ENCODE measurements at regions not wholly inside any gene's neighbourhood (a gene's known extent, or its start where the extent isn't known, plus 50 kb on each side); places are given as distances from the start of the nearest gene placed in this dataset.

DNA sequence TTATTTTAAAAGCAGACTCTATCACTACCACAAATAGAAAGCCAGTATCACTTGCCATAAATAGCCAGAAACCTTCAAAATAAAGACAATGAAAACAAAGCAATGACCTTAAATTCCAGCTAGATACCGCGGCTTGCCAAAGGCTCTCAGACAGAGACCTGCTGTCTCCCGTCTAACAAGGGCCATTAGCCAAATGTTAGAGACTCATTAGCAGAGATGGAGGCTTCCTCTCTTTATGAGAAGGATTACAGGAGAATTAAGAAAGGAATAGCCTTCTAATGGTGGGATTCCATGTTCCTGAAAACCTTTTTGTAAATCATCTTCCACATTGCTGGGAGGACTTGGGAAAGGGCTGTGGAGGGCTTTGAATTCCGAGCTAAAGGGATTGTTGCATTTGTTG is 206.7 kb downstream of the AACS start:
- no peak for DNase-seq (ENCODE audit: low read depth, low spot score)

DNA sequence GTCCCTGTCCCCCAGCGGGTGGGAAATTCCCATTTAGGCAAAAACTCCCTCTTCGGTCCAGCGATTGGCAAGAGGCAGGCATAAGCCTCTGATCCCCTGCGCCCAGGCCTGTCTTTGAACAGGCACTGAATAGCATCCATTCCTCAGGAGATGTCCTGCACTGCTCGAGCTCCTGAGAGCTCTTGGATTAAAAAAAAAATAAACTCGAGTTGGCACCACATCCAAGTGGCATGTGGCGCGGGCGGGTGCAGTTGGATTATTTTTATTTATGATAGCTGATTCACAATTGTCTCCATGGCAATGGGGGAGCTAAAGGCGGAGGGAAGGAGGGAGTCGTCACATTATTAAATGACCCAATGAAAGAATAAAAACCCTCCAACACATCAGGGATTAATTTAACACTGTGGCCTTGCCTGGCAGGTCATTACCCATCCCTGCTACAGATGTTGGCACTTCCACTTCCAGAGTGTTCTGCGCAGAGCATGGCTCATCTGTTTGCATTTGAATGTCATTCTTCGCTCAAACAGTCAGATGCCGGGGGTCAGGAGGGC is 207.2 kb downstream of the AACS start:
- no peak for DNase-seq (ENCODE audit: low read depth, low spot score)

DNA sequence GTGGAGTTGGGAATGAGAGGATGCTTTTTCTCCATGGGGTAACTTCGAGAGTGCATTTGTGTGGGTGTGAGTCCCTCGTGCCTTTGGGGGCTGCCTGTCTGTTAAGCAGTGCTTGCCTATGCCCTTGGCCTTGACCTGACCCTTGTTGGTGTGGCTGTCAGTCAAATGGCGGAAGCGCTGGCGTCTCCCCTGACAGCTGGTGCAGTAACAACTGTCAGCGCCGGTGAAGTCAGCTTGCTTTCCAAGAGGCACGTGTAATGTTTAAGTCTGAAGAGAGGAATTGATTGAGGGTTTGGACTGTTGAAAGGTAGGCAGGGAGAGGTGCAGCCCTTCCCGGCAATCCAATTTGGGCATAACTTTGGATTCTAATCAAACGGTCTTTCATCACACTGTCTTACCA is 211.3 kb downstream of the AACS start:
- no peak for DNase-seq (ENCODE audit: low read depth, low spot score)

DNA sequence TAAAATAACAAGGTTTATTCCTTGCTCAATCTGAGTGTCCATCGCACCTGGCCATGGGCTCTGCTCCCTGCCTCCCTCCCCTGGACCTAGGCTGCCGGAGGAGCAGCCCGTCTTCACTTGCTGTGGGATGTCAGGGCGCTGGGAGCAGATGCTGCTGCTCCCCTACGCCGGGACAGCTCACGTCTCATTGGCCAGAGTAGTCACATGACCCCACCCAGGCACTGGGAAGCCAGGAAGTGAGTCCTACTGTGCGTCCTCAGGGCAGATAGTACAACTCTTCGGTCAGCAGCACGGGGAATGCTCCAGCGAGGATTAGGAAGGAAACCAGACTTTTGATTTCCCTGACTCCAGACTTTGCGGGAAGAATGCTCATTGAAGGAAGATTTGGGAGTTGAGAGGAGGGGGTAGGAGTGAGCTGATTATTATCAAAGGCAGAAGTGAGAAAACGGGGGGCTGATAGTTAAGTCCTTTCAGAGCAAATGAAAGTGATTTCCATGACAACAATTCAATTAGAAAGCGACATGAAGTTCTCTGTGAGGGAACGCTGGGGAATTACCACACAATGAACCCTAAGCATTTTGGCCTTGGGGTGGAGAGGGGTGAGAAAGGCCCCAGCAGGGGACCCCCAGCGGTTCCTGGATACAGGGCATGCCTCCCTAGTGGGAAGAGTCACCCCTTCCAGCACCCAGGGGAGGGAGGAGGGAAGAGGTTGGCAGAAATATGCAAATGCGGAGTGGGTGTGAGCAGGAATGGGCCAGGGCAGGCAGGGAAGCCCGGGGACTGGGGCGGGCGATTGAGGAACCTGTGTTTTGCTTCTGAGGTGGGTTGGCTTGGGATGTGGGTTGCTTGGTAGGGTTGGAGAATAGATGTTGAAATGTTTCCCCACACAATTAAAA is 215.5 kb downstream of the AACS start:
- DNase-seq (ENCODE audit: low read depth, low spot score), result no peak

DNA sequence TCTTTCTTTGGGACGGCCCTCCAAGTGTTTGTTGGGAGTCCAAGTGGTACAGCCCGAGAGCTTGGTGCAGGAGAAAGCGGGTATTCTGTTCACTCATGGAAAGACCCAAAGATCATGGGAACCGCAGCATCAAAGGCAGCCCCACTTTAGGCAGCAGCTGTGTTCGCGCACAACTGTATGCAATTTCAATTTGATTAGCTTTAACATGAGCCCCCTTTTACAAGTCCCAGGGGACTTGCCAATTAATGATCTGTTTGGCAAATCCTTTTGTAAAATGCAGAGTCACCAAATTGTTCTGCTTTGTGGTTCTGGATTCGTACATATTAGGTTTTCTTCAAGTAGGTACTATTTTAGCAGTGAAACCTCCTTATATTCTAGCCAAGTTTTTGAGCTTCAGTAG is 217.7 kb downstream of the AACS start:
- DNase-seq (ENCODE audit: low read depth, low spot score), result no peak

DNA sequence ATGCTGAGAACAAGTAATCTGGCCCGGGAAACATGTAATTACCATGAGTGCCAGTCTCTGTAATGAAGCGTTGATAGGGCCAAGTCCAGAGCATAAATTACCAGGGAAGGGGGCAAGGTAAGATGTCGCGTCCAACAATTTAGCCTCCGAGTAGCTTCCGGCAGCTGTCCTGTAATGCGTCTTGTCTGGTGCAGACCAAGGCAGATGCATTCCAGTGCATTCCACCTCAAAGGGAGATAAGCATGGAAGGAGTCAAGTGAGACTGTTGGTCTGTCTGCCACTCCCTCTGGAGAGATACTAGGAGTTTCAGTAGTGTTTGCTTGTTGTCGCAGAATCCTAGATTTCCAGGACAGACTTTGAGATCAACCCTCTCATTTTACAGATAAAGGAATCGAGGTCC is 218.3 kb downstream of the AACS start:
- DNase-seq (ENCODE audit: low read depth, low spot score), result no peak

DNA sequence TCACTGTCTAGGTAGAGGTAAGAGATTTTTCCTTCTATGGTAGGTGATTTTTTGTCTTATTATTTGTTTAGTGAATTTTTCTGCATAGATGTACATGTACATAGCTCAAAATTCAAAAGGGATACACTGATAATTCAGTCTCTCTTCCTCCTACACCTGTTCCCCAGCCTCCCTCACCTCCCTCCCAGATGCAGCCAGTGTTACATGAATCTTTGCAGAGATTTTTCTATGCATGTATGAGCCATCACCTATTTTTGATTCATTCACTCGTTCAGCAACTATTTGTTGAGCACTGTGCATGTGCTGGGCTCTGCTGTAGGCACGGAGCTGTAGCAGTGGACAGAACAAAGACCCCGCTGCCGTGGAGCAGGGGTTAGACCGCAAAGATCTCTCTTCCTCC is 218.9 kb downstream of the AACS start:
- DNase-seq (ENCODE audit: low read depth, low spot score), result no peak

DNA sequence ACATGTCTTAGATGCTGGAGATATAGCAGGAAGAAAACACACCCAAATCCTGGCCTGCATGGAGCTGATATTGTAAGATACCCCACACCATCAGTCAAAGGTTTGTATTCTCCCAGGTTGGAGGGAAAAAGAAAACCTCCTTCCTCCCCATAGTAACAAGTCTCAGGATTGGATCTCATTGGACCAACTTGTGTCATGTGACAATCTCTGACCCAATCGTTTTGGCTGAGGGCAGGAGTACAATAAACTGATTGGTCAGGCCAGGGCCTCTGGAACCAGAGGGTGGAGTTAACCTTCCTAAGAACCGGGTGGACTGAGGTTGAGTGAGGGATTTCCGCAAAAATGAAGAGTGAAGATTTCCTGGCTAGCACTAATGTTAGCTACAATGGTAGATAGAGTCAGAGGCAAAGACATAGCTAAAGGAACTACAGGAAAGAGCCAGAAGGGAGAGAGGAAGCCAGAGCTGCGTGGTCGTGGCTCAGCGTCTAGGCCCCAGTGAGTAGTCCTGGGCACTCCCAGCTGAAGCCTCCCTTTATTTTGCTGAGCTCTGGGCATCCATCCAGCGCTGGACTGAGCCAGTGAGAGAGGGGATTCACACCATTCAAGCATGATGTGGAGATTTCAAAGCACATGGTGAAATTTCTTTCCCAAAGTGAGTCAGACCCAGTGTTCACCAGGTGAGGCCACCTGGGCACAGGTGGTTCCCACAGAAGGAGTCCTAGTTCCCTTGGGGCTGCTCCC is 219.9 kb downstream of the AACS start:
- DNase-seq (ENCODE audit: low read depth, low spot score), result no peak

DNA sequence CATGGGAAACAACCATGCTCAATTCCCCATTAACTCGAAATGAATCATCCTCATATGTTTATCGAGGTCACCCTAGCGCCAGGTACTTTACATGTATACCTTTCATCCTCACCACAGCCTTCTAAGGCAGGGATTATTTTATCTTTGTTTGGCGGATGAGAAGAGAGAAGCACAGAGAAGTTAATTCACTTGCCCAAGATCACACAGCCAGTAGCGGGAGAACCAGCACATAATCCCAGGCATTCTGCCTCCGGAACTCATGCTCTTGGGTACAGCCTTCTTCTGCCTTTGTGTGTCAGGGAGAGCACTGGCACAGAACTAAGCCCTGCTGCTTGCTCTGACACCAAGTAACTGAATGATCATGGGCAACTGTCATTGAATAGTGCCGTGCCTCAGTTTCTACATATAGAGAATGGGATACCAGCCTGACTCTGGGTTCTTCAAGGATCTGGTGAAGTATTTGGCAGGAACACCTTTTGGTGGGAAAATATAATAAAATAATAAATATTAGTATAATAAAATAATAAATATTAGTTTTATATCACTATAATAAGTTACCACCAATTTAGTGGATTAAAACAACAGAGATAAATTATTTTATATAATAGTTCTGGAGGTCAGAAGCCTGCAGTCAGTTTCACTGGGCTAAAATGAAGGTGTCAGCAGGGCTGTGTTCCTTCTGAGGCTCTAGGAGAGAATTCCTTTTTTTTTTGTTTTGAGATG is 220.9 kb downstream of the AACS start:
- no peak for DNase-seq (ENCODE audit: low read depth, low spot score)

DNA sequence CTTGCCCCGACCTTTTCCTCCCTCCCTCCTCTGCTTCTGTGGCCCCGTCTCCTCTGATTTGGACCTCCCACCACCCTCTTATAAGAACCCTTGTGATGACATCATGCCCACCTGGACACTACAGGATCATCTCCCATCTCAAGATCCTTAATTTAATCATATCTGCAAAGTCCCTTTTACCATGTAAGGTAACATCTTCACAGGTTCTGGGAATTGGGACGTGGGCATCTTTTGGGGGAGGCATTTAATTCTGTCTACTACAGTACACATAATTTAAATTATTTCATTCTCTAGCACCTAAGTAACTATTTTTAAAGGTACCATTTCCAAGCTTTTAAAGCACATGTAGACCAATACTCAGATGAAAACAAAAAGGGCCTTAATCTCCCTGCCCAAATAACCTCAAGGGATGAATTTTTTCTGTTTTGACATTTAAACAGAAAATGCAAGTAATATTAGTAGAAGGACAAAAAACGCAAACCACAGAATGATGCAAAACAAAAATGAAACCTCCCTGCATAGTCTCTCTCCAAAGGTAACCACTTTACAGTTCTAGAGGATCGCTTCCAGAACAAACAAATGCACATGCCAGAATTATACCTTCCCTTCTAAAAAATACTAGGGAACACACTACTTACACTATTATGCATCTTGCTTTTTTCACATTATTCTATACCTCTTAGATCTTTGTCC is 222.1 kb downstream of the AACS start:
- no peak for DNase-seq (ENCODE audit: low read depth, low spot score)

DNA sequence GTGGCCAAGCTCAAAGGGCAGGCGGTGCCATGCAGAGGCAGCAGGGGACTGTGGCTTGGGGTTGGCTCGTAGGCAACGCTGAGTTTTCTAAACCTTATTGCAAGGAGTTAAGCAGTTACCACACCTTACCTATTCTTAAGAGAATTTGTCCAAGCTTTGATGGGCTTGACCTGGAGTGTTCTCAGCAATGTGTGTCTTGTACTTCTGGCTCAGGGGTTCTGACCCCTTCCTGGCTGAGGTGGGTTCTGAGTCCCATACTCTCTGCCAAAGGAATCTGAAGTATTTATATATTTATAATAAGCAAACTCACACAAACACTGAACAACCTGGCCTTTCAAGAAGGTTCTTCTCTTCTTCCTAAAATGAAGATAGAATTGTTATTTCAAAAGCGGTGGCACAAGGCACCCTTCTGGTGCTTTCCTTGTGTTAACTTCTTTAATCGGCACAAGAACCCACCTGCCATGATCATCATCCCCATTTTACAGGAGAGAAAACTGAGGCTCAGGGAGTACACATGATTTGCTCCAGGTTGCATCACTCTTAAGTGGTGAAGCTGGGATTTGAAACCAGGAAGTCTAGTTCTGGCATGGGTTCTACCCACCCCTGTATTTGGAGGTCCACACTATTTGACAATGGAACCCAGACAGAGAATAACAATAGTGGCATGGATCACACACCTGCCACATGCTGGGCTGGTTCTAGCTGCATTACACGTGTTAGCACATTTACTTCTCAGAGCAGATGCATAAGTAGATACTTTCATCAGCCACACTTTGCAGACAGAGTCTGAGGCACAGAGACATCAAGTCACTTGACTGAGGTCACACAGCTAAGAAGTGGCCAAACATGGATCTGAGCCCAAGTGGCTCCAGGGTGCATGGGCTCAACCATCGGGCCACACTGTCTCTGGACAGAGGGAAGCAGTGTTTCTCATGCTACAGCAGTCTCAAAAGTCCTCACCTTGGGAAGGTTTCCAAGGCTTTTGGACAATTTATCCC is 224.0 kb downstream of the AACS start:
- no peak for DNase-seq (ENCODE audit: low read depth, low spot score)

DNA sequence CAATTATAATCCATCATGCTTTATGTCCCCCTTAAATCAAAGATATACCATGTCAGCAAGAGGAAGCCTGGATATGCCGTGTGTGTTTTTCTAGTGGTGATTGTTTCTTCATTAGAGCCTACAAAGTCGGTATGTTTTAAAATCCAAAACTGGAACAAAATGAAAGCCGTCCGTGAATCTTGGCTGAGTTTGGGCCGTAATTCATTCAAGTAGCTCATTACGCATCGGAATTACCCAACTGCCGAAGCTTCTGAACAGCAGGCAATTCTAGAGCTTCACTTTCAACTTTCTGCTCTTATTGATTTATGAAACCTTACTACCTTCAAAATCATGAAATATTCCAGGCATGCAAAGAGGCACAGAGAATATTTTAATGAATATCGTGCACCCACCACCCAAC is 224.7 kb downstream of the AACS start:
- no peak for DNase-seq (ENCODE audit: low read depth, low spot score)

DNA sequence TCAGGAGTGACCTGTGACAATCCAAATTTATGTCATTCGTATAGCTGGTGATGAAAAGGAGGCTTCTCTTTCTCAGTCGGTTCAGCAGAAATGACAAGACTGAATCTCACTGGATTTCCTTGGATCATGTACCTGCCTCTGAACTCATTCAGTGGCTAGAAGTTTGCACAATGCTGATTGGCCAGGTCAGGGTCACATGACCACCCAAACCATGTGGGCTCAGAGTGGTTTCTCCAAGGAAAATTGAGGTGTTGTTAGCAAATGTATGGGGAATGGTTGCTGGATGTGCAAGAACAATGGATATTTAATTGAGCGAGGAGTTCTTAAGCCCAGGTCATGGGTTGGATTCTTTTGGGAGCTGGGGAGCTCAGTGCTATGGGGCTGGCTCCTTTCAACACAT is 227.5 kb downstream of the AACS start:
- DNase-seq (ENCODE audit: low read depth, low spot score), result no peak

DNA sequence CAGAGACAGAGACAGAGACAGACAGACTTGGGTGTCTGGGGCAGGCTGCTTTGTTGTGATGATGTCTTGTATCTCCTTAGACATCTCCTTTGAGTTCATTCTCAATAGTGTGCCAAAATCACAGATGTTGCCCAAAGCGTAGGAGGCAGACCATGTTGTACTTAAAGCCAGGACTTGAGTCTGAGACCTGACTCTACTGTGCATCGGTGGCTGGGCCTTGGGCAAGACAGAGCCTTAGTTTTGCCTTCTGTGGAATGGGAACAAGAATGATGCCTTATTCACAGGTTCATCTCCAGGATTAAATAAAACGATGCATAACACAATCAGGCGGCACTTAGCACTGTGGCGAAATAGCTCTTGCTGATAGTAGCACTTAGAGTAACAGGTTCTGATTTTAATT is 230.3 kb downstream of the AACS start:
- DNase-seq (ENCODE audit: low read depth, low spot score), result no peak

DNA sequence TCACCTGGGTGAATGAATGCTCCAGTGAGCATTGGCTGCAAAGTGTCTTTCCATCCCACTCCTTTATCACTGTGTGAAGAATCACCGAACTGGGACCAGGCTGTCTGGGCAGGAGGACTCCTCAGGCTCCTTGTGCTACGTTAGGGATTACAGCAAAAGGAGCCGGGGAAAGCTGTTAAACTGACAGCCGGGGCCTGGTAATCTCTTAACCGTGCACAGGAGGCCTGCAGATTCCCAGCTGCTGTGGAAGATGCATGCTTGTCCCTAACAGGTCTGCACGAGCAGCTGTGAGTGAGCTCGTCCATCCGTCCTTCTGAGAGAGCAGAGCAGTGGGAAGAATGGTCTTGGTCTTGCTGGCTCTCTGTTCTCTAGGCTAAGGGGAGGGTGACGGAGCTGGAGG is 231.5 kb downstream of the AACS start:
- DNase-seq (ENCODE audit: low read depth, low spot score), result no peak

DNA sequence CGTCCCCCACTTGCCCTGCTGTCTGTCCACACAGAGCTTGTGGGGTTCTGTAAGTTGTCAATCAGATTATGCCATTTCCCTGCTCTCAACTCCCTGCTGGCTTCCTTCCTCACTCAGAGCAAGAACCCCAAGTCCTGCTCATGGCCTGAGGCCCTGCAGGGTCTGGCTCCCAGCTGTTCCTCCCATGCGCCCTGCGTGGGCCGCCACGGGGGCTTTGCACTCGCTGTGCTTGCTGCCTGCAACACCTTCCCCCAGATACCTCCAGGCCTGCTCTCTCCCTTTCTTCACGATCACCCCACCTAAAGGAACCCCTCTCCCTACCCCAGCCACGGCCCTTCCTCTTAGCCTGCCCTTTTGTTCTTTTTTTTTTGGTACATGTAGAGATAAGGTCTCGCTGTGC is 234.6 kb downstream of the AACS start:
- no peak for DNase-seq (ENCODE audit: low read depth, low spot score)

DNA sequence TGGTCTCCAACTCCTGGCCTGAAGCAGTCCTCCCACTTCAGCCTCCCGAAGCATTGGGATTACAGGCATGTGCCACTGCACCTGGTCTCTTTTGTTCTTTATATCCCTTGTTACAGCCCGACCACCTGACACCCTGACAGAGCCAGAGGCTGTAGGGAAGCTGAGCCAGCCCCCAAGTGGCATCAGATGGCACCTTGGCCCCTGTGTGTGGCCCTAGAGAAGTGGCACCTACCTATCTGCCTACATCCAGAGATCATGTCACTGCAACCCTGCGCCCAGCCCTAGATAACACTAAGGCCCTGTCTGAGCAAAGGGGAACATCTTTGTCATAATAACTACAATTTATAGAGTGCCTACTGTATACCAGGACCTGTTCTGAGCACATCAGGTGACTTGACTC is 235.0 kb downstream of the AACS start:
- no peak for DNase-seq (ENCODE audit: low read depth, low spot score)

DNA sequence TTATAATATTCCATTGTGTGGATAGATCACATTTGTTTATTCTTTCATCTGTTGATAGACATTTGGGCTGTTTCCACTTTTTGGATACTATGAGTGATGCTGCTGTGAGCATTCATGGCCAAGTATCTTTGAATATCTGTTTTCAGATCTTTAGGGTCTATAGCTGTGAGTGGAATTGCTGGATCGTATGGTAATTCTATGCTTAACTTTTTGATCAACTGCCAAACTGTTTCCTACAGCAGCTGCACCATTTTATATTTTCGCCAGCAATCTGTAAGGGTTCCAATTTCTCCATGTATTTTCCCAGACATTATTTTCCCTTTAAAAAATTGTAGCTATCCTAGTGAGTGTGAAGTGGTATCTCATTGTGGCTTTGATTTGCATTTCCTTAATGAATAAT is 238.1 kb downstream of the AACS start:
- no peak for DNase-seq (ENCODE audit: low read depth, low spot score)

DNA sequence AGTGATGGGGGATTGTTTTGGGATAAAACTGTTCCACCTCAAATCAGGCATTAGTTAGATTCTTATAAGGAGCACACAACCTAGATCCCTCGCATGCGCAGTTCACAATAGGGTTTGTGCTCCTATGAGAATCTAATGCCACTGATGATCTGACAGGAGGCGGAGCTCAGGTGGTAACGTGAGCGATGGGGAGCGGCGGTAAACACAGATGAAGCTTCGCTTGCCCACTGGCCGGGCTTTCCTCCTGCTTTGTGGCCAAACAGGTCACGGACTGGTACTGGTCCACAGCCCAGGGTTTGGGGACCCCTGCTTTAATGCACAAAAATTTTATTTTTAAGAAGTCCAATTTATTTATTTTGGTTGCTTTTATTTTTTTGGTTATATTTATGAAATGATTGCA is 238.8 kb downstream of the AACS start:
- DNase-seq (ENCODE audit: low read depth, low spot score), result no peak

DNA sequence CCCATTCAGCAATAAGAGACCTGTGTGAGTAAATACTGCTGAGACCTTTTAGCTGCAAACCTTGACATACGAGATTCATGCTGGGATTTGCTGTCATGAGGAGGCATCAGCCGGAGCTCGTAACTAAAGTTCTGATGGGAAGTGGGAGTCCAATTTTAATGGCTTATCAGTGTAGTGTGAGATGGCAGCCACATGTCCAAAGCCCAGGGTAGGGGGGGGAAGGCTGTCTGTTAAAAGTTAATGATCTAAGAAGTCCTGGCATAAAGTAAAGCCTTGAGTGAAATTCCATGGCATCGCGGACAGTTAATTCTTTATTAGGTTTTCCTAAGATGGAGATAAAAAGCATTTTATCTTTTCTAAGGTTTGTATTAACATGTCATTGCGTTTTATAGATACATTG is 240.0 kb downstream of the AACS start:
- no peak for DNase-seq (ENCODE audit: low read depth, low spot score)

All from brain pericyte (primary cell).